ENCODE measurements at regions not wholly inside any gene's neighbourhood (a gene's known extent, or its start where the extent isn't known, plus 50 kb on each side); places are given as distances from the start of the nearest gene placed in this dataset.

GRCh38 chr13:111645198-111645597 is 324.8 kb downstream of the TEX29 start:
- TF ChIP-seq CTCF (IDR thresholded peaks at IDR 0.05) (no peak), POLR2A (IDR thresholded peaks at IDR 0.05) (no peak)
